Thymus (tissue), 11 donors: ENCODE measurements at regions not wholly inside any gene's neighbourhood (a gene's known extent, or its start where the extent isn't known, plus 50 kb on each side); places are given as distances from the start of the nearest gene placed in this dataset.
A peak's percentile ranks its signal among the peaks of the same experiment; 100 is the strongest.
"Not testable (repeated sequence)": the region's sequence is repeated elsewhere in the genome, so short reads cannot be mapped to it uniquely, and the experiment has no call there.

ENCODE experiments used
- DNase-seq, 9 donors: peaks; one replicate each; pipeline ENCODE4 v3.0.0-alpha.2; 2013; ENCODE audit warnings: low spot score in 9 of 9, low read depth in 6 of 9, missing footprints in 1 of 9
- H3K27ac ChIP-seq, 2 donors: one replicate each; pipeline ENCODE4 v1.5.1; 2013; ENCODE audit warnings: control low read depth in 1 of 2, low read depth in 1 of 2, low read length in 1 of 2, mild to moderate bottlenecking in 1 of 2, moderate library complexity in 1 of 2
- H3K27me3 ChIP-seq, 2 donors: one replicate each; pipeline ENCODE4 v1.5.1; 2013; ENCODE audit warnings: low read length in 1 of 2; ENCODE audit not compliant: control insufficient read depth in 2 of 2, insufficient read depth in 1 of 2
- H3K36me3 ChIP-seq, 2 donors: one replicate each; pipeline ENCODE4 v1.5.1; 2013; ENCODE audit warnings: low read length in 1 of 2, mild to moderate bottlenecking in 1 of 2, moderate library complexity in 1 of 2; ENCODE audit not compliant: control insufficient read depth in 2 of 2, insufficient read depth in 2 of 2
- H3K4me1 ChIP-seq, 2 donors: one replicate each; pipeline ENCODE4 v1.5.1; 2013; ENCODE audit warnings: low read length in 2 of 2; ENCODE audit not compliant: control insufficient read depth in 2 of 2, insufficient read depth in 2 of 2
- H3K4me3 ChIP-seq, 2 donors: one replicate each; pipeline ENCODE4 v1.5.1; 2013; ENCODE audit warnings: low read length in 2 of 2, control low read depth in 1 of 2, mild to moderate bottlenecking in 1 of 2
- H3K9me3 ChIP-seq, 2 donors: one replicate each; pipeline ENCODE4 v1.5.1; 2013; ENCODE audit warnings: low read length in 1 of 2, mild to moderate bottlenecking in 1 of 2; ENCODE audit not compliant: control insufficient read depth in 2 of 2, insufficient read depth in 1 of 2
- WGBS: extraction: QIAGEN DNeasy Blood & Tissue Kit; methylation state at CpG from one replicate; pipeline ENCODE4 v1.1.7; 2013; 5-methylcytosine and 5-hydroxymethylcytosine counted together
- donor health status: healthy.

DNA sequence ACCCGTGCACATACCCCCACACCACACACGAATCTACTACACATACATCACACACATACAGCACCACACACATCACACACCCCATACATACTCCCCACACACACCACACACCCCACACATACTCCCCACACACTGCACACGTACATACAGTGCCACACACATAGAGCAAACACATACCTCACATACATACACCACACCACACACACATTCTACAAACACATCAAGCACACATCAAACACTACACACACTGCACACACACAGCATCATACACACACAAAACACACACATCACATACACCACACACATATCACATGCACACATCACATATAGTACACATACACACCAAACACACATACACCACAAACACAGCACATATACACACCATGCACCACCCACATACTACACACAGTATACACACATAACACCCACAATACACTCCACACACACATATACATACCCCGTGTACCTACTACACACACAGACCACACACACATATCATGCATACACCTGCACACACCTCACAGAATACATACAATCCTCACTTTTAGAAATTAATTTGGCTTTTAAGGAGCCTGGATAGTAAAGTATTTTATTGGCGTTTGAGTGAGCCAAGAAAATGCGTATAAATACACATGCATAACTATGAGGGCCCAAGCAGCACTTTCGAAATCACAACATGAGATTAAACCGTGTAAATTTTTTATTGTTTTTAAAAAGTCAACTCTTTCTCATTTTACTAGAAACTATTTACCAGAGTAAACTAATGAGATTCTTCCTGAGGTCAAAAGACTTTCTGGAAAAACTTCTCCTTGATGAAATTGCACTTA lies 1461.4 kb downstream of the FOXD4L5 start:
- 71% methylated on average over 8 of the region's 8 CpGs for WGBS
- H3K9me3 ChIP-seq = peaks cover 6 to 10% of the 10 kb centered on the region in 2 donors
- H3K27ac ChIP-seq, H3K36me3 ChIP-seq, H3K4me1 ChIP-seq, H3K4me3 ChIP-seq, H3K27me3 ChIP-seq: not testable (repeated sequence)
- peak in 1 of 9 donors; percentile 6 for DNase-seq

DNA sequence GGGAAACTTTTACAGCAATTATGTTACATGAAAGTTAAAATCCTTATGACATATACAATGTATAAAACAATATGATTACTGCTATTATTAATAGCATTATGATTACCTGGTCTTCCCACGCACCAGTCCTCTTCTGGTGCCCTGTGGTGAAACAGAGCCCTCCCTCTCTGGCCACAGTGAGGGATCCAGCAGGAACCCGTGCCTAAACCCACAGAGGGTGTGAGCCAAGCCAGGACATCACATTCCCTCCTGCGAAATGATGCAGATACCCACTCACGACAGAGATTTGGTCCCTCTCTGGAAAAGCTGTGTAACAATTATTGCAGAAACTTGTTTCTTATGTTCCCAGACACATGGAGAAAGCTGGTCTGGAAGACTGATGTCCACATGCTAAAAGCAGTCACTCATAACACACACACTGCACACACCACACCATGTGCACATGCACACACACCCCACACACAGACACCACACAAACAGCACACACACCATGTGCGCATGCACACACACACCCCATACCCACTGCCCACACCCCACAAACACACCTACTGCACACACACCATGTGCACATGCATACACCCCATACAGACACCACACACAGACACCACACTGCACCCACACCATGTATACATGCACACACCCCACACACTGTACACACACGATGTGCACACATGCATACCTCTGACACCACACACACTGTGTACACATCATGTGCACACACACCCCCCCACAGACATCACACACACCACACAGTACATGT lies 1462.2 kb downstream of the FOXD4L5 start:
- not testable (repeated sequence) for H3K4me3 ChIP-seq, DNase-seq, H3K27me3 ChIP-seq, H3K27ac ChIP-seq, H3K36me3 ChIP-seq, H3K4me1 ChIP-seq
- H3K9me3 ChIP-seq = peaks cover 11 to 16% of the 10 kb centered on the region in 2 donors
- WGBS = 70% methylated on average over 6 of the region's 6 CpGs

DNA sequence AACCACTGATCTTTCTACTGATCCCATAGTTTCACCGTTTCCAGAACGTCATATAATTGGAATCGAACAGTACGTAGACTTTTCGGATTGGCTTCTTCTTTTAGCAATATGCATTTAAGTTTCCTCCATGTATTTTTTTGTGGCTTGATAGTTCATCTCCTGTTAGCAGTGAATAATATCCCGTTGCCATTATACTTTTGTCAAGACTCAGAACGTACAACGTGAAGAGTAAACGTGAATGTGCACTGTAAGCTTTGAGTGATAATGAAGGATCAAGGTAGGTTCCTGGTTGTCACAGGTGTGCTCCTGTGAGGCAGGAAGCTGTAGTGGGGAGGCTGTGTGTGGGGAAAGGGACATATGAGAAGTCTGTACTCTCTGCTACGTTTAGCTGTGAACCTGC lies 1463.7 kb downstream of the FOXD4L5 start:
- H3K4me3 ChIP-seq = not testable (repeated sequence)

DNA sequence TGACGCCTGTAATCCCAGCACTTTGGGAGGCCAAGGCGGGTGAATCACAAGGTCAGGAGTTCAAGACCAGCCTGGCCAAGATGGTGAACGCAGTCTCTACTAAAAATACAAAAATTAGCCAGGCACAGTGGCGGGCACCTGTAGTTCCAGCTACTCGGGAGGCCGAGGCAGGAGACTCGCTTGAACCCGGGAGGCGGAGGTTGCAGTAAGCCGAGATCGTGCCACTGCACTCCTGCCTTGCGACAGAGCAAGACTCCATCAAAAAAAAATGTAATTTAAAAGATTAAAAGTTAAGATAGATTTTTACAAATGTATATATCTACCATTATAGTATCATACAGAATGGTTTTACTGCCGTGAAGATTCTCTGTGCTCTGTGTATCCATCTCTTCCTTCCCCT lies 1464.1 kb downstream of the FOXD4L5 start:
- not testable (repeated sequence) for DNase-seq, H3K27ac ChIP-seq, H3K36me3 ChIP-seq, H3K4me3 ChIP-seq
- H3K4me1 ChIP-seq = peaks cover 0 to 12% of the 10 kb centered on the region in 2 donors
- H3K27me3 ChIP-seq = peaks cover 9 to 22% of the 10 kb centered on the region in 2 donors
- H3K9me3 ChIP-seq = peaks cover 19 to 30% of the 10 kb centered on the region in 2 donors
- WGBS = 85% methylated on average over 13 of the region's 13 CpGs

More for the DNA sequence above, 1463.7 kb downstream of the FOXD4L5 start:
- H3K4me1 ChIP-seq = peaks cover 0 to 12% of the 10 kb centered on the region in 2 donors
- 74% methylated on average over 10 of the region's 10 CpGs for WGBS
- H3K27ac ChIP-seq, H3K36me3 ChIP-seq: not testable (repeated sequence)
- DNase-seq = peak in 2 of 9 donors; percentile 5 to 27
- peaks cover 9 to 21% of the 10 kb centered on the region in 2 donors for H3K27me3 ChIP-seq
- H3K9me3 ChIP-seq = peaks cover 19 to 30% of the 10 kb centered on the region in 2 donors

DNA sequence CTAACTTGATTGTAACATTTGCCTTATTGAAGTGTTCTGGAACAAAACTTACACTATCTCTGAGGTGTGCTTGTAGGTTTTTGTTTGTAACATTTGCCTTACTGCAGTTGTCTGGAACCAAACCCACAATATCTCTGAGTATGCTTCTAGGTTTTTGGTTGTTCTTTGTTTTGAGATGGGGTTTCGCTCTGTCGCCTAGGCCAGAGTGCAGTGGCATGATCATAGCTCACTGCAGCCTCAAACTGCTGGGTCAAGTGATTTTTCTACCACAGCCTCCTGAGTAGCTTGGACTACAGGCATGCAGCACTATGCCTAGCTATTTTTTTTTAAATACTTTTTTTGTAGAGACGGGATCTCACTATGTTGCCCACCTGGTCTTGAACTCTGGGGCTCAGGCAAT lies 1464.6 kb downstream of the FOXD4L5 start:
- H3K4me3 ChIP-seq, H3K27ac ChIP-seq, DNase-seq, H3K36me3 ChIP-seq: not testable (repeated sequence)
- Histone ChIP-seq H3K27me3 (peaks cover 9 to 26% of the 10 kb centered on the region in 2 donors), H3K9me3 (peaks cover 19 to 30% of the 10 kb centered on the region in 2 donors), H3K4me1 (peaks cover 0 to 12% of the 10 kb centered on the region in 2 donors)
- 91% methylated on average over 3 of the region's 3 CpGs for WGBS

DNA sequence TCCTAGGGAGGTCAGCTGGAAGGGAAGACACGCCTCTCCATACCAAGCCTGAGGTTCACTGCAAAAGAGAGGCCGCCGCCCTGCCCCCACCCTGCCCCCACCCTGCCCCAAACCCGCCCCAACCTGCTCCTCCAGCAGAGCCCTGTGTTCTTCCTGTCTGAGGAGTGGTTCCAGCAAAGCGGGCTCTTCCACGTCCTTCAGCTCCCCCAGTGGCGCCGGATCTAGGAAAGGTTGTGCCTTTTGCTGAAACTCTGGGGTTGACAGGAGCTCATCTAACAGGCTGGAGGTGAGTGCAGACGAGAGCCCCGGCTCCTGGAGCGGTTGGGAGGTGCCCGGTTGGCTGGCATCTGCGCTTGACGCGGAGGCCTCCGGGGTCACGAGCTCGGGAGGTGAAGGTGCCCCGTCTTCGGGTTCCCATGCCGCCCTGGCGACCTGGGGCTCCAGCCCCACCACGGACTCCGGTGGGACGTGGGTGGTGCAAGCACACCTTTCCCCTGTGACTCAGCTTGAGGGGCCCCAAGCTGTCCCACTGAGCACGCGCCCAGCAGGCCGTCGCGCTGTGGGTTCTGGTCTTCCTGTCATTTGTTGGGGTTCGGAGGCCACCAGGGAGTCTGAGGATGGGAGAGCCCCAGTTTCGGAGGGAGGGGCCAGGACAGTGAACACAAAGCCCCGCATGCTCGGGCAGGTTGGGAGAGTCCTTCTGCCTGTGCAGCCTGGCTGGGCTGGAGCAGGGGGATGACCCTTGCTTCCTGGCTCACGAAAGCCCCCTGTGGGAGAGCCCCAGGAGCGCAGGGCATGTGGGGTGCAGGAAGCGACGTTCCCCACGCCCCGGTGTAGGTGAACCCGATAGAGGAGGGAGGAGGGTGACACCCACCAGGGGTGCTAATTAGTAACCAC lies 1467.1 kb downstream of the FOXD4L5 start:
- H3K27ac ChIP-seq = peak overlapping the region in 1 of 2 donors; percentile 39
- no peaks in the 10 kb centered on the region for H3K36me3 ChIP-seq
- H3K4me3 ChIP-seq = peak overlapping the region in 1 of 2 donors; percentile 18
- 32% methylated on average over 41 of the region's 41 CpGs for WGBS
- peaks cover 9 to 29% of the 10 kb centered on the region in 2 donors for H3K27me3 ChIP-seq
- peaks cover 0 to 12% of the 10 kb centered on the region in 2 donors for H3K4me1 ChIP-seq
- peaks cover 16 to 35% of the 10 kb centered on the region in 2 donors for H3K9me3 ChIP-seq
- DNase-seq = peak in 3 of 9 donors; percentile 9 to 41 (median 32)

DNA sequence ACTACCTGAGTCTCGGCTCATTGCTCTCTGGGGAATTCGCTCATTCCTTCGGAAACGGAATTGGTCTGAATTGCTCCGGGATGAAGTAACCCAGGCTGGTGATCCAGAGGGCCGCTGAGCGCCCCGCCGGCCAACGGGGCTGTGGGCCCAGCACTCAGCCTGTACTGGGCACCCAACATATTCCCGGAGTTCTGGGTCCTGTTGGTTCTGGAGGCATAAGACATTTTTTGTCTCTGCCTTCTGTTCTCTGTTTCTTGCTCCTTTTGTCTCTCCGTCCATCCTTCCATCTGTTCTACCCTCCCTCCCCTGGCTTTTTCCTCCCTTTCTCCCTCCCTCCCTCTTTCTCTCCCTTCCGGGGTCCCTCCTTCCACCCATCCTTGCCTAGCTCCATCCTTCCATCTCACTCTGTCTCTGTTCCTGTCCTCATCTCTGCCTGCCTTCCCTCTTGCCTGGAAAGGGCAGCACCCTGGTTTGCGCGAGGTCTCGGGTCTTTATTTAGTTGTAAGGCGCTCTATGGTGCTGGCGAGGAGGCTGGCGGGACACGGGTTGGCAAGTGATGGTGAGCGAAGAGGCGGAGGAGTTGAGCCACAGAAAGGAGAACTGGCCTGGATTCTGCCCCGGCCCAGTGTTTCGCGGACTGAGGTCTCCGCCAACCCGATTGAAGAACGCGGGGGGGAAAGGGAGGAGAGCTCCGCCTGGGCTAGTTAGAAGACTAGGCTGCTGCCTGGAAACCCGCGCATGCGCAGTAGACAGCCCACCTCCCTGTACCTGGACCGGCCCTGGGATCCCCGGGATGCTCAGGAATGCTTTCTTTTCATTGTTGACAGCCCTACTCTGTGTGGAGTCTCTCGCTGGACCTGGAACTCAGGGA lies 1468.0 kb downstream of the FOXD4L5 start:
- Histone ChIP-seq H3K4me1 (peaks cover 0 to 12% of the 10 kb centered on the region in 2 donors), H3K4me3 (peak overlapping the region; percentile 11 to 15), H3K27me3 (peaks cover 9 to 29% of the 10 kb centered on the region in 2 donors), H3K36me3 (no peaks in the 10 kb centered on the region), H3K9me3 (peaks cover 16 to 35% of the 10 kb centered on the region in 2 donors), H3K27ac (no peak overlapping the region)
- DNase-seq = peak in 4 of 9 donors; percentile 45 to 59 (median 50)
- 27% methylated on average over 36 of the region's 36 CpGs for WGBS
